SU-DHL-6 (cell line): ENCODE measurements at regions not wholly inside any gene's neighbourhood (a gene's known extent, or its start where the extent isn't known, plus 50 kb on each side); places are given as distances from the start of the nearest gene placed in this dataset.

Source experiments
- H2AFZ ChIP-seq: fragments of 200-600 bp; sonication (generic); 2 replicates; pipeline ENCODE4 v1.6.1; 2014; ENCODE audit warnings: low read depth, mild to moderate bottlenecking, moderate library complexity, mixed read lengths, antibody characterized with exemption, low read length; ENCODE audit not compliant: severe bottlenecking
- H3F3A ChIP-seq: fragments of 200-600 bp; shearing (Covaris generic); 2 replicates; pipeline ENCODE4 v1.6.0; 2016; ENCODE audit warnings: antibody characterized with exemption, mild to moderate bottlenecking; ENCODE audit not compliant: insufficient read depth
- H3K27ac ChIP-seq: fragments of 200-600 bp; sonication (generic); 2 replicates; pipeline ENCODE4 v1.5.1; 2016; ENCODE audit warnings: low read depth, mild to moderate bottlenecking, low read length, moderate library complexity, mixed read lengths
- H3K27me3 ChIP-seq: fragments of 200-600 bp; sonication (generic), shearing (Covaris generic); 2 replicates; pipeline ENCODE4 v1.6.0; 2014; ENCODE audit warnings: mild to moderate bottlenecking, low read length
- H3K36me3 ChIP-seq: fragments of 200-600 bp; sonication (generic); 2 replicates; pipeline ENCODE4 v1.6.1; 2014; ENCODE audit warnings: mild to moderate bottlenecking, low read length, mixed read lengths
- H3K4me2 ChIP-seq: fragments of 300-600, 200-600 bp; shearing (Covaris generic), sonication (generic); 2 replicates; pipeline ENCODE4 v1.6.0; 2014; ENCODE audit warnings: low read length, low read depth, mild to moderate bottlenecking; ENCODE audit not compliant: poor library complexity, severe bottlenecking
- H3K4me3 ChIP-seq: fragments of 200-600 bp; sonication (generic); 2 replicates; pipeline ENCODE4 v1.5.1; 2014; ENCODE audit warnings: antibody characterized with exemption, low read length, mild to moderate bottlenecking, mixed read lengths; ENCODE audit not compliant: insufficient read depth, poor library complexity, severe bottlenecking
- H3K79me2 ChIP-seq: fragments of 200-600 bp; sonication (generic); 2 replicates; pipeline ENCODE4 v1.6.1; 2014; ENCODE audit warnings: mild to moderate bottlenecking, low read length, moderate library complexity; ENCODE audit not compliant: insufficient read depth
- H3K9ac ChIP-seq: fragments of 200-600 bp; sonication (generic); 2 replicates; pipeline ENCODE4 v1.7.0; 2014; ENCODE audit warnings: mild to moderate bottlenecking, low read length
- H3K9me2 ChIP-seq: fragments of 200-600 bp; sonication (generic); replicated peaks from 2 replicates; pipeline ENCODE4 v1.6.1; 2014; ENCODE audit warnings: low read length; ENCODE audit not compliant: insufficient read depth
- H3K9me3 ChIP-seq: fragments of 200-600 bp; sonication (generic); 2 replicates; pipeline ENCODE4 v1.6.1; 2014; ENCODE audit warnings: low read length, mixed read lengths; ENCODE audit not compliant: insufficient read depth
- H4K20me1 ChIP-seq: fragments of 200-600 bp; sonication (generic); 2 replicates; pipeline ENCODE4 v1.6.1; 2014; ENCODE audit warnings: low read depth, mild to moderate bottlenecking, antibody characterized with exemption, low read length, moderate library complexity, mixed read lengths
- CTCF ChIP-seq: fragments of 200-600 bp; sonication (generic); IDR thresholded peaks from one replicate; pipeline ENCODE4 v1.5.1; 2017; ENCODE audit warnings: antibody characterized with exemption, mild to moderate bottlenecking, low read length, moderate library complexity; ENCODE audit not compliant: insufficient read depth, poor library complexity, severe bottlenecking
- EZH2phosphoT487 ChIP-seq: fragments of 200-600 bp; sonication (generic), shearing (Covaris generic); conservative IDR thresholded peaks from 2 replicates; pipeline ENCODE4 v1.6.1; 2018; ENCODE audit warnings: mild to moderate bottlenecking, antibody characterized with exemption, low read length, moderate library complexity, mixed read lengths

- no peaks in the 10 kb centered on the region for H3K27me3 ChIP-seq
- no peak overlapping the region for H3K9ac ChIP-seq
- no peak overlapping the region for H2AFZ ChIP-seq
- H3K4me3 ChIP-seq, result no peak overlapping the region
- TF ChIP-seq CTCF (no peak), EZH2phosphoT487 (no peak)
- no peaks in the 10 kb centered on the region for H3K9me3 ChIP-seq
- no peak overlapping the region for H3K4me2 ChIP-seq
- H3K36me3 ChIP-seq, result no peaks in the 10 kb centered on the region
- H4K20me1 ChIP-seq, result no peaks in the 10 kb centered on the region
- no peak overlapping the region for H3K27ac ChIP-seq
- no peaks in the 10 kb centered on the region for H3F3A ChIP-seq
- H3K9me2 ChIP-seq, result no peaks in the 10 kb centered on the region
- no peaks in the 10 kb centered on the region for H3K79me2 ChIP-seq
Observed at GRCh38 chr4:34253239-34253638, 1991.1 kb downstream of the ARAP2 start.

GRCh38 chr4:34258176-34258575 is 1986.1 kb downstream of the ARAP2 start:
- Histone ChIP-seq H3F3A (no peaks in the 10 kb centered on the region), H3K36me3 (no peaks in the 10 kb centered on the region), H3K27ac (no peak overlapping the region), H4K20me1 (no peaks in the 10 kb centered on the region), H3K9me3 (no peaks in the 10 kb centered on the region), H3K9ac (no peak overlapping the region), H3K4me2 (no peak overlapping the region), H3K27me3 (no peaks in the 10 kb centered on the region), H3K9me2 (no peaks in the 10 kb centered on the region), H2AFZ (no peak overlapping the region), H3K79me2 (no peaks in the 10 kb centered on the region), H3K4me3 (no peak overlapping the region)
- TF ChIP-seq CTCF (no peak), EZH2phosphoT487 (no peak)

DNA sequence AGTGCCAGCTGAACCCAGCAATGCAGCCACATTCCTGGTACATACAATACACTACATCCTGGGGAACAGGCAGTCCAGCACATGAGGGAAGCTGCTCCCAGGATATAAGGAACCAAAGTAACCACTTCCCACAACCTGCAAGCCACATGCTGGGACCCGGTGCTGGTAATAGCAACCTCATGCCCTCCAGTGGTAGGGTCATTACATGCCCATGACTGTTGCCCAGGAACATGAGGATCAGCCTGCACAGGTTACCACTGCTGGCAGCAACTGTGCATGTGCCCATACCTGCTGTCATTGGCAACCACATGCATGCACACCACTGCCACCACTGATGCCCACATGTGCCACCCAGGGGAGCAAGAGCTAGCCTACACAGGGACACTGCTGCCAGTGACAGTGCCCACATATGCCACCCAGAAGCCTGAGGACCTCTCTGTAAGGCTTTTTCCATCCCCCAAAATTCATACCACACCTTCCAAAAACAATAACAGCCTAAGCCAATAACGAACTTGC is 1982.5 kb downstream of the ARAP2 start:
- Histone ChIP-seq H3K79me2 (no peaks in the 10 kb centered on the region), H3K27ac (no peak overlapping the region), H3K27me3 (no peaks in the 10 kb centered on the region), H3K9me2 (no peaks in the 10 kb centered on the region), H3K9ac (no peak overlapping the region), H4K20me1 (no peaks in the 10 kb centered on the region), H3K9me3 (no peaks in the 10 kb centered on the region), H3K36me3 (no peaks in the 10 kb centered on the region), H3F3A (no peaks in the 10 kb centered on the region), H3K4me3 (no peak overlapping the region), H2AFZ (no peak overlapping the region), H3K4me2 (no peak overlapping the region)
- TF ChIP-seq EZH2phosphoT487 (no peak), CTCF (no peak)

GRCh38 chr4:34269613-34270012 is 1974.7 kb downstream of the ARAP2 start:
- H3K27ac ChIP-seq, result no peak overlapping the region
- no peak overlapping the region for H2AFZ ChIP-seq
- no peaks in the 10 kb centered on the region for H4K20me1 ChIP-seq
- no peaks in the 10 kb centered on the region for H3K36me3 ChIP-seq
- no peaks in the 10 kb centered on the region for H3K9me3 ChIP-seq
- H3K9ac ChIP-seq, result no peak overlapping the region
- no peak overlapping the region for H3K4me3 ChIP-seq
- H3K9me2 ChIP-seq, result no peaks in the 10 kb centered on the region
- no peak overlapping the region for H3K4me2 ChIP-seq
- no peaks in the 10 kb centered on the region for H3F3A ChIP-seq
- no peaks in the 10 kb centered on the region for H3K79me2 ChIP-seq
- TF ChIP-seq CTCF, result no peak
- no peak for TF ChIP-seq EZH2phosphoT487
- H3K27me3 ChIP-seq, result no peaks in the 10 kb centered on the region
